Activated CD4-positive, CD25-positive, alpha-beta regulatory T cell treated with anti-CD3 and anti-CD28 coated beads, Interleukin-2, amount 50 U/mL, for 72 hours (primary cell): ENCODE measurements at regions not wholly inside any gene's neighbourhood (a gene's known extent, or its start where the extent isn't known, plus 50 kb on each side); places are given as distances from the start of the nearest gene placed in this dataset.
"Not testable (repeated sequence)": the region's sequence is repeated elsewhere in the genome, so short reads cannot be mapped to it uniquely, and the experiment has no call there.

ENCODE experiments used
- DNase-seq: peaks from one replicate; pipeline ENCODE4 v3.0.0; 2021

DNA sequence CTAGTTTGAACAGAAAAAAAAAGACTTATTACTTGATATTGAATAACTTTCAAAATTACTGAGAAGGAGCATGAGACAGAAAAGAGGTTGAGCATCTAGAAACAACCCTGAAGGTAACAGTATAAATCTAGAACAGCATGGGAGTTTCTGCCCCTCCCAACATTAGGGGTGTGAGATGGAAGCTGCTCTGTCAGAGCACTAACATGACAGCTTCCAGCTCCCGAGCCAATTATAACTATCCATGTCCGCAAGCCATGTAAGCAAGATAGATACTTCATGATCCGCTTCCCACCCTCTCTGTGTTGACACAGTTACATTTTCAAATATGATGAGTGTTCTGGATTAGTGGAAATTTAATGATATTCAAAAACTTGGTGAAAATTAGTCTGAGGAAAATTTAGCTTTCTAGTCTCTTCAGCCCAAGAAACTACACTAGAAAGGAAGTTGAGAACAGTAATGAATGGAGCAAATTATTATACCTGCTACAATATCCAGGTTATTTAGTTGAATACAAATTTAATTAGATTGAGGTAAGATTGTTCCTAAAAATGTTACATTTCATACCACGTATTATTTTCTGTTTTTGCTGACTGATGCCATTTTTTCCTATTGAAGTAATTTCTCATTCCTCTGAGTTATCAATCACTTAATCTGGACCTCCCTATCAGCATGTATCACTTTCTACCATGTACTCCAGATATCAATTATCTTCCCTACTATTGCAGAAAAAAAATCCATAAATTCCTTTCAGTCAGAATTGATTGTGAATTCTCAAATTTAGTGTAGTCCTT is 129.3 kb upstream of the SLIT2 start:
- DNase-seq: no peak

GRCh38 chr4:20119141-20119540 is 132.6 kb upstream of the SLIT2 start:
- no peak for DNase-seq

- DNase-seq: no peak
Observed at GRCh38 chr4:20109391-20109790, 142.3 kb upstream of the SLIT2 start.

- no peak for DNase-seq
Observed at GRCh38 chr4:20106921-20107320, 144.8 kb upstream of the SLIT2 start.

DNA sequence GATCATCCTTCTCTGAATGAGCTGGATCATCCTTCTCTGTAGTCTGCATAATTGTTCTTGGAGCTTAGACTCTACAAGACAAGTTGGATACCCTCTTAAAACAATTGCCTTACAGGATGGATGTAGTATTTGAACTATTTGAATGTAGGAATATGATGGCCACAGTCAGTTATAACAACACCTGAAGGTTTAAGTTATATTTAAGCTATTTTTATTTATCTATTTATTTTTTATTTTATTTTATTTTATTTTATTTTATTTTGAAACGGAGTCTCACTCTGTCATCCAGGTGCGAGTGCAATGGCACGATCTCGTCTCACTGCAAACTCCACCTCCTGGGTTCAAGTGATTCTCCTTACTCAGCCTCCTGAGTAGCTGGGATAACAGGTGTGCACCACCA is 149.9 kb upstream of the SLIT2 start:
- no peak for DNase-seq

DNA sequence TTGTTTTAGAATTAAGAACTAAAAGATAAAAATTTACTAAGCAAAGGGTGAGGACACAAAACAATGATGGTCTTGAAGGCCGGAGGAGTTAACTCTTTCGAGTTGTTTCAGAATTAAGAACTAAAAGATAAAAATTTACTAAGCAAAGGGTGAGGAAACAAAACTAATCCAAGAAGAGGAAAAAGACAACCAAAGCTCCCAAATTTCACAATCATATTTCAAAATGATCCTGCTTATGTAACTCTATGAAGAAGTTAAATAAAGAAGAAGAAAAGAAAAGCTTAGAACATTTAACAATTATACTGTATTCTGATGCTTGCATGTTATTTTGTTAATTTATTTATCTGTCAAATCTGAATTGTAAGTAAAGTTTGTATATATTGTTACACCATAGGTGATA is 154.8 kb upstream of the SLIT2 start:
- no peak for DNase-seq

- no peak for DNase-seq
Observed at GRCh38 chr4:20095805-20096541, 155.7 kb upstream of the SLIT2 start.

DNA sequence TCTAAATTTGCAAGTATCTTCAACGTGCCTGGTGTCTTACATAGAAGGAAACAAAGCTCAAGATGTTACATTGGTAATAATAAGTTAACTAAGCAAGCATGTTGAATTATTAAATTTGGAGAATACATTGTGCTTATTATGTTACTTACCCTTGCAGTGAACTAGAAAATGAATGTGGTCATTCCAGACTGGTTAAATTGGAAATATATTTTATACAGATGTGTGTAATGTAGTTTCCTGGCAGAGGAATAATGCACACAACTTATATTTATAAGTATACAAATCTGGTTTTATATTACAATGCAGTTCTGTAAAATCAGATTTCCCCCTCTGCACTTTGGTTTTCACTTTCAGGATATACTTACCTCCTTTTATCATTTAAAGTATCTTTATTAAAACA is 159.9 kb upstream of the SLIT2 start:
- DNase-seq: no peak

DNA sequence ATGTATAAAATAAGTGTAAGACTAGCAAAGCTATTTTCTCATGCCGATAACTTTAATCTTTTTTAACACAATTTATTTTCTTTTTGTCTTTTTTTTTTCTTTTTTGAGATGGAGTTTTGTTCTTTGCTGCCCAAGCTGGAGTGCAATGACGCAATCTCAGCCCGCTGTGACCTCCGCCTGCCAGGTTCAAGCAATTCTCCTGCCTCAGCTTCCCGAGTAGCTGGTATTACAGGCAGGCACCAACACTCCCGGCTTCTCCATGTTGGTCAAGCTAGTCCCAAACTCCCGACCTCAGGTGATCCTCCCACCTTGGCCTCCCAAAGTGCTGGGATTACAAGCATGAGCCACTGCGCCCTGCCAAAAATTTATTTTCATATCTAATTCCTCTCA is 164.2 kb upstream of the SLIT2 start:
- DNase-seq: no peak

DNA sequence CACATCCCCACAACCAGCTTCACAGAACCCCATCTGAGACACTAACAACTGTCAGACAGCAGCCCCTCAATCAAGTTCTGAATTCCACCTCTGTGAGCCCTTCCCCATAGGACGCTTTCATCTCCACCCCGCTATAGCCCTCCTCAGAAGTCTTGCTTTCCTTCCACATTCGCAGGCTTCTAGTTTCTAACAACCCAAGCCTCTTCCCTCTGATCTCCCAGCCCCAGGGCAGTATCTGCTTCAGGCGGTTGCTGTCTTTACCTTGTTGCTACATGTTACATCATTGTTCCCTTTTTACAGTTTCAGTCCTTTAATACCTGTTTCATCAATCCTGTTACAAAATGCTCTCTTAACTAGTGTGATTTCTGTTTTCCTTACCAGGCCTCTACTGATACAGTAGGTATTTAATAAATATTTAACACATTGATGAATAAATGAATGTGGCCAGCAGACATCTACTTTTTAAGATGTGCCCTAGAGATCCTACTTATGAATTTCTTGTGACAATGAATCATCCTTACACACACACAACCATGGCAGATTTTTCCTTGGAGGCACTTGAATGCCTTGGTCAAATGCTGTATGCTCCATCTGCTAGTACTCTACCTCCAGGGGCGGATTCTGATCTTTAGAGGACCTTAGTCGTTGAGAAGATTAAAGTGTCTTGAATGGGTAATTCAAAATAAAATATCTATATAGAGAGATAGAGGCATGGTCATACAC is 164.7 kb upstream of the SLIT2 start:
- DNase-seq: no peak

DNA sequence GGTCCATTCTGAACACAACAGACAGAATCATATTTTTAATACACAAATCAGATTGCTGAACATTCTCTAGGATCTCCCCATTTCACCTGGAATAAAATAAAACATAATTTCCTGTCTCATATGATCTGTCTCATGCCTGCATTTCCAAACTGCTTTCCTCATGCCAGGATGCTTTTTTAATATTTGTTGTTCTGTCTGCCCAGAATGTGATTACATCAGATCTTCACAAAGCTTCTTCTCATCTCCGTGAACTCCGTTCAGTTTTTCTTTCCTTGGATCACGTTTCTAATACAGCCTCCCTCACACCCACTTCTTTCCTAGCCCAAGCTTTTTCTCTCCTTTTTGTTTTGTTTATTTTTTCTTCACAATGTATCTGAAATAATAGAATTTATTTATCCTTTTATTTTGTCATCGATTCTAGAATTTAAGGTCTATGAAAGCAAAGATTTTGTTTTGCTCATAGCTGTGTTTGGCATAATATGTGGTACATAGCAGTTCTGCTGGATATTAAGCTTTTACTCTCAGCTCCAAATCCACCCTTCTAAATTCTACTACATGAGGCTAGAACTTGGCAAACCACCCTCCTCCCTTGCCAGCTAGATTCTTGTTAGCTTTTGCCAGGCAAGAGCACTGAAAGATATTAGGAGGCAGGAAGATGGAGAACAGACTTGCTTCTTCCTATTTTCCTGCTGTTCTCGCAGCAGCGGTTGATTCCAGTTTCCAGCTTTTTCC is 165.5 kb upstream of the SLIT2 start:
- DNase-seq: no peak

GRCh38 chr4:20085653-20086052 is 166.1 kb upstream of the SLIT2 start:
- no peak for DNase-seq

- no peak for DNase-seq
Observed at GRCh38 chr4:20085156-20085555, 166.5 kb upstream of the SLIT2 start.

GRCh38 chr4:20084488-20084887 is 167.2 kb upstream of the SLIT2 start:
- DNase-seq: no peak

- DNase-seq: no peak
Observed at GRCh38 chr4:20078644-20079043, 173.1 kb upstream of the SLIT2 start.

DNA sequence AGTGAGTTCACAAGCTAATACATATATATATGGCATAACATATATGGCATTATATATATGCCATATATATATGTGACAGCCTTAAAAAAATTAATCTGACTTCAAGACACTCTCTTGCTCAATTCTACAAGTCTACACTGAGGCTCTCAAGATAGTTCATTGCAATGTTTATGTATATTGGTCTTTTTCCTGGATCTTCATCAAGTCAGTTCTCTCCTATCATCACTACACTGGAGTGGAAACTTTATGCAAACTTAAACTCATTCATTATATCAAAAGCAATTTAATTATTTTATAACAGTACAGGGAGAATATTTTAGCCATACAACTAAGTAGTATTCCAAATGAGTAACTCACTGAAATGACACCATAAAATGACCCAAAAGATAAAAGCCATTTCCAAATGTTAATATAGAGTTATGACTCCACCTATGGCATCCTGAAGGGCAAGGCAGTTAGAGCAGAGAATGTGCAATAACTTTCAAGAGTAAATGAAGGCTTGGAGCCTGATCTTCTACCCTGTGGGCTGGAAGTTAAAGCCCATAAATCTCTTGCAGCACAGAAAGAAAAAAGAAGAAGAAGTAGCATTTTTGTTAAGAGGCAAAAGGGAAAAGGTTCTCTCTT is 176.3 kb upstream of the SLIT2 start:
- no peak for DNase-seq

DNA sequence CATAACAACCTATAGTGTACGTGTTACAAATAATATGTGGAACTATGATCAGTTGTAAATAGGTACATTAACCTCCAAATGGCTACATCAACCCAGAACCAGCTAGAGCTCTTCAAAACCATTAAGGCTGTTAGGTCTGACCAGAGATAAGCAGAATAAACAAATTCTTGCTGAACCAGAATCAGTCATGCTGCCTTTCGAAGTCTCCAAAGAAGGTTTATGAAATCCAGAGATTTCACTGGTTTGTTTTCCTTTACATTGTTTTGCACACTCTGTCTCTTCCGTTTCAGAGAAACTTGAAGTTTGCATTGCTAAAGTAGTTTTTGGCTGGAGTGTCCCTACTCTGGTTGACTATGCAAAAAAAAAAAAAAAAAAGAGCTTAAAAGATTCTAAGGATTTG is 177.3 kb upstream of the SLIT2 start:
- no peak for DNase-seq

- no peak for DNase-seq
Observed at GRCh38 chr4:20065952-20066351, 185.8 kb upstream of the SLIT2 start.

GRCh38 chr4:20062857-20063256 is 188.8 kb upstream of the SLIT2 start:
- not testable (repeated sequence) for DNase-seq

DNA sequence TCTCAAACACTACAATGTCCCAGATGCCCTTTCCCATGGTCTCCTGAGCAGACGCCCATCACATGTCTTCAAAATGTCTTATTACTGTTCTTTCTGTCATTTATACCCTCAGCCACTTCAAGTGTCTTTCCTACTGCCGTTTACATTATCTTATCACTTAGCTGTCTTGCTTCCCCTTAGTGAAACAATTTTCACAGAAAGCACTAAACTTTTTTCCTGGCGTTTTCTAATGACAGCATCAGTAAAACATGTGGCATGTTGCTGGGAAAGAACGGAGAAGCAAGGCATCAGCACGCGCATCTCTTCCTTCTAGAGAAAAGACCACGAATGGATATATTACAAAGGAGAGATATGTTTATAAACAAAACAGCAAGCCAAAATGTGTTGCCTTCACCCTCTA is 189.7 kb upstream of the SLIT2 start:
- no peak for DNase-seq

GRCh38 chr4:20050768-20051167 is 200.9 kb upstream of the SLIT2 start:
- DNase-seq: no peak

GRCh38 chr4:20049889-20050288 is 201.8 kb upstream of the SLIT2 start:
- no peak for DNase-seq
